ENCODE measurements at regions not wholly inside any gene's neighbourhood (a gene's known extent, or its start where the extent isn't known, plus 50 kb on each side); places are given as distances from the start of the nearest gene placed in this dataset.
A peak's percentile ranks its signal among the peaks of the same experiment; 100 is the strongest.

DNA sequence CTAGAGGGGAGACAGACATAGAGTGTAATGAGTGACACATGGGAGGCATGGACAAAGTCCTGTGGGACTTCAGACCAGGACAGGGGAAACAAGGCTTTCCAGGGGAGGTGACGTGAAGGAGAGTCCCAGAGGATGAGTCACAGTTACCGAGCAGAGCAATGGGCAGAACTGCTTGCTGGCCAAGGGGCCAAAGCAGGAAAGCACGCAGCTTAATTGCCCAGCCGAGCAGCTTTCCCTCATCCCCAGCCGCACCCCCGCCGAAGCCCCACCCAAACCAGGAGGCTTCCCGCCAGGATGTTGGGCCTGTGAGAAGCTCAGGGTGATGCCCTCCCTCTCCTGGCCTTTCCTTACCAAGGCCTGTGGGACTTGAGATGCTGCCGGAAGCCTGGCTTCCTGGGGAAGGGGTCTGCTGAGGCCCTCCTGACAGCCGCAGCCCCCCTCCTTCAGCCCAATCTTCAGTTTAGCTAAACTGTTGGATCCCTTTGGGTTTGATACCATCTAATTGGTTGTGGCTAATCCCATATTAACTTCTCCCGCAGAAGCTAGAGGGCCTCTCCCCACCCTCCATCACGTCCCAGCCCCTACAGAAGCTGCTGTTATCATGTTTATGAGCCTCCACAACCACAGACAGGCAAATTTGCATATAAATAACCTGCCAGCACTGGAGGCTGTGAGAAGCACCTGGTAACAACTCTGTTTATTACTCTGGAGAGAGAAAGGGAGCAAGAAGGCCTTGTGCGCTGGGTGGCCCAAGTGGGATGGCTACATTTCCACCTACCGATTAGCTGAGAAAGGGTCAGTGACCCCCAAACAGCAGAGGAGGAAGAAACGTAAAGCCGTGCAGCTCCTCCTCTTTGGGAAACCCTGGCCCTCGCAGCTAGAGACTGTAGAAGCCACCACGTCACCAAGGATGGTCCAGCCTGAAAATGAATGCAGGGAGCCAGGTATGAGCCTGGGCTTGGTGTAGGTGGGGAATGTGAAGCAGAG lies 80.0 kb downstream of the TRIM29 start:
- Histone ChIP-seq H2BK120ac (ENCODE audit: low read depth, low read length, poor library complexity, severe bottlenecking) (no peak overlapping the region), H3K23ac (ENCODE audit: insufficient read length, low read depth, low read length) (no peak overlapping the region), H3K79me2 (ENCODE audit: insufficient read depth, low read length) (no peaks in the 10 kb centered on the region), H3K18ac (ENCODE audit: insufficient read length, low read depth, low read length) (peak overlapping the region; percentile 77), H3T11ph (ENCODE audit: low read length) (no peak overlapping the region), H3K27ac (ENCODE audit: insufficient read length, low read depth, low read length) (peak overlapping the region; percentile 73), H2BK12ac (ENCODE audit: insufficient read length, low read depth, low read length) (peak overlapping the region; percentile 51), H4K91ac (ENCODE audit: insufficient read length, low read depth, low read length) (no peak overlapping the region), H4K5ac (ENCODE audit: insufficient read length, low read depth, low read length) (no peak overlapping the region), H3K9me3 (ENCODE audit: control insufficient read depth, low read depth, low read length) (no peaks in the 10 kb centered on the region), H3K4me2 (ENCODE audit: insufficient read depth, insufficient read length, low read length) (peak overlapping the region; percentile 15), H3K4me1 (ENCODE audit: insufficient read depth, low read length) (peaks cover 27% of the 10 kb centered on the region), H2AK5ac (ENCODE audit: insufficient read length, low read length) (no peak overlapping the region), H2BK15ac (ENCODE audit: low read depth, low read length) (no peak overlapping the region), H3K23me2 (ENCODE audit: insufficient read length, low read depth, low read length, poor library complexity, severe bottlenecking) (no peaks in the 10 kb centered on the region), H3K56ac (ENCODE audit: insufficient read length, low read depth, low read length) (no peak overlapping the region), H3K27me3 (ENCODE audit: insufficient read depth, low read length) (no peaks in the 10 kb centered on the region), H4K20me1 (ENCODE audit: control insufficient read depth, insufficient read depth, insufficient read length) (no peaks in the 10 kb centered on the region), H2AFZ (ENCODE audit: low read length) (no peak overlapping the region), H4K8ac (replicated peaks; ENCODE audit: insufficient read length, low read depth, low read length) (no peak overlapping the region), H2BK20ac (ENCODE audit: low read depth, low read length, poor library complexity, severe bottlenecking) (no peak overlapping the region), H3K14ac (ENCODE audit: insufficient read depth, low read length) (peak overlapping the region; percentile 69), H2BK5ac (ENCODE audit: insufficient read length, low read length) (peak overlapping the region; percentile 31), H3K4ac (ENCODE audit: low read depth, low read length) (no peak overlapping the region), H3K9ac (ENCODE audit: extremely low read depth, insufficient read length, low read length) (no peak overlapping the region), H3K79me1 (ENCODE audit: insufficient read depth, low read depth, low read length, poor library complexity, severe bottlenecking) (no peaks in the 10 kb centered on the region)
- H3K4me3 Mint-ChIP-seq = peak overlapping the region; percentile 40 to 60
- no peak for TF ChIP-seq CTCF (conservative IDR thresholded peaks at IDR 0.05)
- H3K27me3 Mint-ChIP-seq (ENCODE audit: low read depth) = peaks cover 3% of the 10 kb centered on the region
- no CpG with 5 or more reads among the region's 18 CpGs for WGBS (ENCODE audit: extremely low coverage, insufficient read length, low lambda C conversion rate)
- peak overlapping the region; percentile 91 to 99 (median 99) for H3K27ac Mint-ChIP-seq
- DNase-seq = peak; percentile 89
- H3K36me3 Mint-ChIP-seq (ENCODE audit: insufficient read depth in 1 of 3, low read depth in 3 of 3) = peaks cover 2 to 10% (median 5%) of the 10 kb centered on the region in 3 experiments; a peak in 5 of 7 replicates
- peaks cover under 1 to 4% of the 10 kb centered on the region in 2 experiments; a peak in 3 of 5 replicates for H3K9me3 Mint-ChIP-seq
- H3K4me1 Mint-ChIP-seq = peaks cover 55 to 63% of the 10 kb centered on the region in 2 experiments
